Islet precursor cell (in vitro differentiated cells): ENCODE measurements at regions not wholly inside any gene's neighbourhood (a gene's known extent, or its start where the extent isn't known, plus 50 kb on each side); places are given as distances from the start of the nearest gene placed in this dataset.
"Not testable (repeated sequence)": the region's sequence is repeated elsewhere in the genome, so short reads cannot be mapped to it uniquely, and the experiment has no call there.

Experiments
- DNase-seq: peaks from one replicate; pipeline ENCODE4 v3.0.0-alpha.2; 2018

DNA sequence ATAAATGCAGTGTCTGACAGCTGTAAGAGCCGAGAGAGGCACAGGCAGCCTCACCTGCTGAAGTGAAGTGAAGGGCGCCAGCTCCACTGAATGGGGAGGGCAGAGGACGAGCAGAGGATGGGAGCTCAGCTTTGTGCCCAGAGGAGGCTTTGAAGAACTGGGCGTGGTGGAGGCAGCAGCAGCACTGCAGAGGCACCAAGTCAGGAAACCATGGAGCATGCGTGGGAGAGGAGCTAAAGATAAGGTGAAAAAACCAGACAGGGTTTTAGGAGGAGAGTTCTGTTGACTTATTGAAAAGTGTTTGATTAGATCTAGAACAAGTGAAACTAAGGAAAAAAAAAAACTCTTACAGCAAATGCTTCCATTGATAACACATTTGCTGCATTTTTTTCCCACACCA lies 216.4 kb downstream of the CXCL12 start:
- no peak for DNase-seq

DNA sequence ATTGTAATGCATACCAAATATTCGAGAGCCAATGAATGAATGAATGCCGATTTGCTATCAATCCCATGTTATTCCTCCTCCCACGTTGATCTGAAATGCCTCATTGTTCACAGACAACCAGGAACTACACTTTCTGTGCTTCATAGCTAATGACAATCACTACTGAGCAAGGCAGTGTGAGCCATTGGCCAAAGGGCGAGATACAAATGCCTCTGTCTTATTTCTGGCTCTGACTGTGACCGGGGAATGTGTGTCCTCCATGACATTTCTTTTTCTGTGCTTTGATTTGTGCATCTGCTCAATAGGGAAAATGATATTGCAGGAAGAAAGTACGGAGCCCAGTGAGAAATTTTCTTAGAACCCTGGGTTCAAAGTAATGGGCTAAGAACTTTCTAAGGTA lies 217.1 kb downstream of the CXCL12 start:
- no peak for DNase-seq

DNA sequence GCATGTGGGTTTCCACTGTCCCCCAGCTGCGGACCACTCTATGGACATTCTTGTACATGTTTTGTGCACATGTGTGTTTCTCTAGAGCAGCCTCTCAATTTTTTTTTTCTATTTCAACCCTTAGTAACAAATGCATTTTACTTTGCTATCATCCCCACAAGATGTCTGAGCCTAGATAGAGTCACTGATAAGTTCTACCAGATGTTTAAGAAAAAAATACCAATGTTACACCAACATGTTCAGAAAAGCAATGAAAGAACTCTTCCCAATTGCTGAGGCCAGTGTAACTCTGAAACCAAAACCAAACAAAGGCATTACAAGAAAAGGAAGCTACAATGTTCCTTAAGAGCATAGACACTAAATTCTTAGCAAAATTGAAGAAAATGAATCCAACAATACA lies 218.5 kb downstream of the CXCL12 start:
- DNase-seq = no peak

DNA sequence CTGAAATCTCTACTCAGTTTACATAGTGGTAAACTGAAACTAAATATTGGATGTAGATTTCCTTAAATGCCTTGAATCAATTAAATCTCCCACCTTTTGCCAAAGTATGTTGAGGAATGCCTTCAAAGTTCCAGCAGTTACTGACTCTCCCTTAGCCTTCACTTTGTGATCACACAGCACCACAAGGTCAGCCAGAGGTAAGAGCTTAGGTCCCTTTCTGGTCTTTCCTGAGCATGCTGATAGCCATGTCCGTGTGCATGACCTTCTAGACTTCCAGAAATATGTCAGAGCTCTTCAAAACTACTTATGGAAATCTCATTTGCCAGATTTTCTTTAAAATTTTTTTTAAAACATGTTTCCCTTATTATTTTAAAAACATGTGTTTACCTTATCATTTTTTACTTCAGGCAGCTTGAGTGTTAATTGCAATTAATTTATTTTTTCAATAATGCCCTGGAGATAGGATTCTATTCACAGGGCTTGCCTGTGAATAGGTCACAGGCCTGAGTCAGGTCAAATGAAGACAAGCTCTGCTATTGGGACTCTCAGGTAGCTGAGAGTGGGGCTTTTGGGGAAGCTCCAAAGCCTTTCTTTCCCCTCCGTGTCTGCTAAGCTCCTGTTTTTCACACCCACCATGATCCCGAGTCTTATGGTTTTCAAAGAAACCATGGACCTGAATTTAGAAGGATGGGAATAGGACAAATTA lies 220.5 kb downstream of the CXCL12 start:
- DNase-seq = no peak

DNA sequence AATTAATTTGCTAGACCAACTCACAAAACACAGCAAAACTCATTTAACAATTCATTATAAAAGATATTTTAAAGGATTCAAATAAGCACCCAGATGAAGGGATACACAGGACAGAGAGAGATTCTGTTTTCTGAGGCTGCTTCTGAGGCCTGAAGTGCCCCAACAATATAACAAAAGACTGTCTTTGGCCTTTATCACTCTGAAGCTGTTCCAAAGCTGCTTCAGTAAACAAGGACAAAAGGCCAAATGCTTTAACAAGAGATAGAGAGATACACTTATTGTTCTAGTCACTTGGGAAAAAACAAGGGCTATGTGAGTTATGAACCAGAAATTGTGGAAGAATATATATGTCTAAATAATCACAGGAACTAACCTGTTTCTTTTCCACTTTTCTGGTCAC lies 223.7 kb downstream of the CXCL12 start:
- DNase-seq = no peak

DNA sequence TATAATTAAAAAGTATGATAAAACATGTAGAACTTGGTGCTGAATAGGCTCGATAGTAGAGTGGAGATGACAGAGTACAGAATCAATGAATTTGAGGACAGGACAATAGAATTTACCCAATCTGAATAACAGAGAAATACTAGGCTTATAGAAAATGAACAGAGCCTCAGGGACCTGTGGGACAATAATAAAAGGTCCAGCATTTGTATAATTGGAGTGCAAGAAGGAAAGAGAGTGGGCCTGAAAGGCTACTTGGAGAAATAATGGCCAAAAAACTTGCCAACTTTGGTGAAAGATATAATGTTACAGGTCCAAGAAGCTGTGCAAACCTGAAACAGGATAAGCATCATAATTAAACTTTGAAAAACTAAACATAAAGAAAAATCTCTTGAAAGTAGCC lies 227.3 kb downstream of the CXCL12 start:
- DNase-seq = no peak

DNA sequence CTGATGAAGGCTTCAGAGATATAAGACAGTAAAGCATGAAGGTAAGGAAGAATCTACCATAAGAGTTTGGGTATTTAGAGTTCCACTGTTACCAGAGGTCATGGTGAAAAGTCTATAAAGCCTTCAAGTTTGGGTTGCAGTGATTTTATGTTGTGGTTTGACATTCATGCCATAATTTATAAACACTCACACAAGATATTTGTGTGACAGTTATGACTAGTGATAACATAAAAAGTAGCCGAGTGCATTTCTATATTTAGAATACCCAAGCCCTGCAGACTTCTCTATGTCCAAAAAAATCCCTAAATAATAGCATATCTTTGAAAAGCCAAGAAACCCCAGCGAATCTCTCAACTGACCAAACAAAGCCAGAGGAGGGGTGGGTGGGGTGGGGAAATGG lies 229.9 kb downstream of the CXCL12 start:
- DNase-seq = no peak

DNA sequence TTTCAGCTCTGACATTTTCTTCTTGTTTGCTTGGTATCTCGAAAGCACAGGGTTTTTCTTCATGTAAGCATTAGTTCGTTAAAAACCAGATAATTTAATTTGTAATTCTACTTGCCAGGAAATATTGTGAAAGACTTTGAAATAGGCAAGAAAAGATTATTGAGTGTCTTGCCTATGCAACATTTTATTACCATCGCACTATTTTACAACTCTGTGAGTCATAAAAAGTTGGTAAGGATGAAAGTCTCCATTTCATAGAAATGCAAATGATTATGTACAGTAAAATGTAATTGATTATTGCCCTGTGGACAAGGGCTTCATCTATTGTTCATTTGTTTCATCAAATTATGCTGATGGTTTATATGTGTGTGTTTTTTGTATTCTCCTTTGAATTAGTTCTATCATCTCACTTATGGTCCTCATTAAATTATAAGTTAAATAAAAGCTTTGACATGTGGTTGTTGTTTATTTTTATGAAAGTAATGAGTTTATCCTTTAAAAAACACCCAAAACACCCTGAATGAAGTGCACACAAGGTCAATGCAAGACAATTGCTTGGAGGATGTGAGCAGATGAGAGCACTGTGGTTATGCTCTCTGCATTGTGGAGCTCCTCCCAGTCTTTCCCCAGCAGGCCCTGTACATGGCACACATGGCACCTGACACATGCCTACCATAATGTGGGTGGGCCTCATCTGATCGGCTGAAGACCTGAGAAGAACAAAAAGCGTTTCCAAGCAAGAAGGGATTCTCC lies 230.8 kb downstream of the CXCL12 start:
- no peak for DNase-seq

DNA sequence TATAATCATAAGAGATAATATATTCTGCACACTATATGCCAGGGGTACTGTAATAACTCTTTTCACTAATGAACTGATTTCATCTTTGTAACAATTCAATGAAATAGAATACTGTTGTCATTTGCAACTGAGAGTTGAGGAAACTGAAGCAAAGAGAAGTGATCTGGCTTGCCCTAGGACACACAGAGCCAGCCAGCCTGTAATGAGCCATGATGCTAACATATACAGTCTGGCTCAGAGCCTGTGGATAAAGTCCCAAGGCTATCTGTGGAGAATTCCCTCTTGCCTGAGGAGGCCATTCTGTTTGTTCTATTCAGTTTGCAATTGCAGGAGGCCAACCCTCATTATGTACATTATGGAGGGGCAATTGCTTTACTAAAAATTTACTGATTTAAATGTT lies 241.3 kb downstream of the CXCL12 start:
- no peak for DNase-seq

DNA sequence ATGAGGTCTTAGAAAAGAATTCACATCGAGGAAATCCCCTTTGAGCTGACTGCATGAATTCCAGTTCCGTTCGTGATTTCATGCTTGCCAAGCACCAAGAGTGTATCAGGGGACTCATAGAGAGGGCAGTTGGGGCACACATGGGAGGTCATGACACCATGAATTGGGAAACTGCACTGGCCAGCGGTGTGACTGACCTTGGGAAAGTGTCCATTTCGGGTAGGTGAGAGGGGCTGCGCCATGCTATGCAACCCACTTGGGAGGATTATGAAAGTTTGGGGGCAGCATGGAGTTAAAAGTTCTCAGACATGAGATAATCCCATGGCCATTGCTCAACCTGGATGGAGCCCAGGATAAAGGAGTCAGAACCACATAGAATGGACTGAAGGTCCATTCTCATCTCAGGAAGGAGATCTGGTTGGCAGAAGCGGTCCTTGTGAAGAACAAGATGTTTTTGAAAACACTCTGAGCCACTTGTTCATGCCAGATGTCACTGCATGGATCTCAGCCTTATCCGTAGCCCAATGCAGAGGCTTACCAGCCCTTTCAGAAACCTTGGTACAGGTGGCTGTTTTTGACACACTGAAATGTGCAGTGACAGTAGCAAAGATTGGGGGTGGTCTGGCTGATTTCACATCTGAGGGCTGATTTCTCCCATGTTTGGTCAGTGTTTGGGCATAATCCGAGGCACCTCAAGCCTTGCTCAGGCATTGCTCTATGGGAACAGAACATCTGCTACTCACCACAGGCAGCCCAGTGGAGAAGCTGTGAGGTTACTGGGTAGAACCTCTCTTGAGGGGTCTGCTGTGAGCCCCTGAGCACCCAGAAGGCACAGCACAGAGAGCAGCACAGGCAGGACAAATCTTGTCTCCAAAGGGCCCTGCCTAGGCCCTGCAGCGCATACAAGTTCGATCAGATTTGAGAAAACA lies 252.3 kb downstream of the CXCL12 start:
- DNase-seq = no peak

DNA sequence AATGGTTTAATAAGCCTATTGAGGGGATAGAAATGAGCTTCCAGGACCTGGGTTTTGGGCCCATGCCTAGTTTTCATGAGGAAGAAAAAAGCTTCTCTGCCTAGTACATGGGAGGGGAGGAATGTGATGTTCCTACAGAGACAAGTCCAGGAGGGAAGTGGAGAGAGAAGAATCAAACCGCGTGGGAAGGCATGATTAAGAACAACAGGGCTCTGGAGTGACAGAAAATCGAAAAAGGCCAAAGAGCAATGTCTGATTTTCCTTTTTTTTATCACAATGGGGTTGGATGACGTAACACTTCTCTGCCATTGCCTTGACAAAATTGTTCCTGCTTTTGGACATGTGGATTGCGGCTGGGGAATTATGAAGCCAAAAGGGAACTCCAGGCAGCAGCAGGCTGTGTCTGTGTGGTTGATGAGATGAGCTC lies 258.6 kb downstream of the CXCL12 start:
- no peak for DNase-seq

DNA sequence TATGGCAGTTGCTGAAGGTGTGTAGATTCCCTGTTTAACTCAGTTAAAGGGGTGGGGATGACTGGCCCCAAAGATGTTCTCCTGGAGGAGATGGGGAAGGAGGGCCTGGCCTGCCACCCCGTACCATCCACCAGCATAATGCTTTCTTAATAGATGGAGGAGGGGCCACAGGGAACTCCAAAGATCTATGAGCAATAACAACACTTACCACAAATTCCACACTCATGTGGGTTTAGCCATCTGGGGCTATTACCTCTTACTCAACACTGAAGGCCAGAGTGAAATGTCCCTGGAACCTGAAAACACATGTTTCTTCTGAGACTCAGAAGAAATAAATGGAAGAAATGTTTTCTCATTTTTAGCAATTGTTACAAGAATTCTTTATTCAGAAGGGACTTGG lies 259.0 kb downstream of the CXCL12 start:
- DNase-seq = no peak

DNA sequence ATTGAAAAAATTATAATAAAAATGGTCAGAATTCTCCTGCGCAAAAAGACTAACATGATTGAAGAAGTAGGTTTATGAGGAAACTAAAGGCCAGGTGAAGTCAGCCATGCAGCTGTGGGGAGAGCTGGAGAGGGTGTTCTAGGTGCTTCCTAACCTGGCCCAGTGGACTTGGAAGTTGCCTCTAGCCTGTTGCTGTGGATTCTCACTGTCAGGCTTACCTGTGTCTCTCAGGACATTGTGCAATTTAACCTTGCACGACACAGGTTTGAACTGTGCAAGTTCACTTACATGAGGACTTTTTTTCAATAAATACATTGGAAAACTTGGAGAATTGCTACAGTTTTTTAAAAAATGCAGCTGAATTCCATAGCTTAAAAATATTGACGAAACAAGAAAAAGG lies 266.4 kb downstream of the CXCL12 start:
- DNase-seq = no peak

DNA sequence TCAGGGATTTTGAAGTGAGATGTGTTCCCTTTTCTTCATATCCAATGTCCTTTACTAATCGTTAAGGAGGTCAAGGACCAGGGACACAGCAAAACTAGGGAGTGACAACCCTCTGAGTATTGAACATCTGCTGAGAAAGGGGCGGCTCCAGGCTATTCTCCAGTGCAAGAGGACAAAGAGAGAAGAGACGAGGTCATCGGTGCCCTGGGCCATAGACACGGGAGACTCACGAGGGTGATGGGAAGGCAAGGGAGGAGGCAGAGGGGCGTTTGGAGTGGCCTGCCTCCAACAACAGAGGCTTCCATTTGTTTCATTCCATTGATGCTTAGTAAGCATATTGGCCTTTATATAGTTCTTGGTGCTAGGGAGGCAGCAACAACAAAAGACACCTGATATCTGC lies 268.4 kb downstream of the CXCL12 start:
- no peak for DNase-seq

DNA sequence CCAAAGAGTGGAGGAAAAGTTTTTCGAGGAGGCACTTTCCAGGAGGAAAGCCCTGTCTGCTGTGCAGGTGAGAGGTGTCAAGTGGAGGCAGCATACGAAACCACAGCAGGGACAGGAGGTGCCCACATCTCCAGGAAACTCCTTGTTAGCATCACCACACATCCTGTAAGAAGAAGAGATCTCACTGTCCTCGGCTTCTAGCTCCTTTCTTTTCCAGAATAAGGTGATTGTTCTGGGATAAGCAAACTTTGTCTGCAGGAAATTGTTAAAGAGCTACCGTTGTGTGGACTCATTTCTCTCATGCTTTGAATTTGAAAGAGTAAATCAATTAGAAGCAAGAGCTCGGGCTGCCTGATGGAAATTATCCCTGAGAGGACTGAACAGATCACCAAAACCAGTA lies 269.4 kb downstream of the CXCL12 start:
- DNase-seq = no peak

DNA sequence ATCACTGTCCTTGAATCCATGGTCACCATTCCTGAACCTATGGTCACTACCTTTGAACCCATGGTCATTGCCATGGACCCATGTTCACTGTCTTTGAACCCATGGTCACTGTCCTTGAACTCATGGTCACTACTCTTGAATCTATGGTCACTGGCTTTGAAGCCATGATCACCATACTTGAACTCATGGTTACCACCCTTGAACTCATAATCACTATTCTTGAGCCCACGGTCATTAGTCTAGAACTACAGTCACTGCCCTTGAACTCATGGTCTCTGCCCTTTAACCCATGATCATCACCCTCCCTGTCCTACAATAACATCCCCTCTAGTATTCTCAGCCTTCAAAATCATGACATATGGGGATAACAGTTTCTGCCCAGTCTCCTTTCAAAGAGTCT lies 270.5 kb downstream of the CXCL12 start:
- DNase-seq = no peak

DNA sequence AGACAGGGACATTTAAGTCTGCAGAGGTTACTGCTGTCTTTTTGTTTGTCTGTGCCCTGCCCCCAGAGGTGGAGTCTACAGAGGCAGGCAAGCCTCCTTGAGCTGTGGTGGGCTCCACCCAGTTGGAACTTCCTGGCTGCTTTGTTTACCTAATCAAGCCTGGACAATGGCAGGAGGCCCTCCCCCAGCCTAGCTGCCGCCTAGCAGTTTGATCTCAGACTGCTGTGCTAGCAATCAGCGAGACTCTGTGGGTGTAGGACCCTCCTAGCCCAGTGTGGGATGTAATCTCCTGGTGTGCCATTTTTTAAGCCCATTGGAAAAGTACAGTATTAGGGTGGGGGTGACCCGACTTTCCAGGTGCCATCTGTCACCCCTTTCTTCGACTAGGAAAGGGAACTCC lies 272.6 kb downstream of the CXCL12 start:
- DNase-seq = not testable (repeated sequence)

DNA sequence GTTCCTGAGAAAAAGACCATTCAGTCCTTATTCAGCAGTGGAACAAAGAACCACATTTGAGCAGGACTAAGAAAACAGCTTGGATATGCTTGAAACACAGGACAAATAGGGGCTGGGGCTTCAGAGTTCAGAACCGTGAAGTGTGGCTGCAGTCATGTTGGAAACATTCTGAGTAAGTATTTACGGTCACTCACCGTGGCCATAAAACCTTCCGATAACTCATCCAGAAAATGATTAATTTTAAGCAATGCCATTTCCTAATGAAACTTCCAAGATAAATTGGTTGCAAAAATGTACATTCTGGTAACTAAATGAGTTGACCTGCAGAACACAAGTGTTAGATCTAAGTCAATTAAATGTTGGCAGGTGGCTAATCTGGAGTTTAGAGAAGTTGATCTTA lies 279.2 kb downstream of the CXCL12 start:
- no peak for DNase-seq

DNA sequence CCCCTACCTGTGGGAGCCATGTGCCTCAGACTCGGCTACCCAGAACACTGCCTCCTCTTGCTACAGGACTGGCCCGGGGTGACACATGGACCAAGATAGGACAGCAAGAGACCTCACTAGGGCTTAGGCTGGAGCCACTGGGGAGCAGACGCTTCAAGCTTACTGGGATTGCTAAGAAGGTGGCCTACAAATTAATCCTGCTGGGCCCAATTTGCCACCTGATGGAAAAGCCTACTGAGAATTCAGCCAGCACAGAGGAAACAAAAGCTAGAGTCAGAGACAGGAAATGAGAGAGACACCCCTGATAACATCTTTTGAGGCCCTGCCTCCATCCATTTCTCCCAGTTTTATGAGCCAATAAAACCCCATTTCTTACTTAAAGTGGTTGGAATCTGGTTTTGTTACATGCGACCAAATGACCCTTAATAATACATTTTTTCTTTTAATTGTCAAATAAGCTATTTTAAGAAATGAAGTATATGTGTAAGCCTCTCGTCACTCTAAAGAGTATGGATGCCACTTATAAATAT lies 282.1 kb downstream of the CXCL12 start:
- DNase-seq = peak; percentile 78

DNA sequence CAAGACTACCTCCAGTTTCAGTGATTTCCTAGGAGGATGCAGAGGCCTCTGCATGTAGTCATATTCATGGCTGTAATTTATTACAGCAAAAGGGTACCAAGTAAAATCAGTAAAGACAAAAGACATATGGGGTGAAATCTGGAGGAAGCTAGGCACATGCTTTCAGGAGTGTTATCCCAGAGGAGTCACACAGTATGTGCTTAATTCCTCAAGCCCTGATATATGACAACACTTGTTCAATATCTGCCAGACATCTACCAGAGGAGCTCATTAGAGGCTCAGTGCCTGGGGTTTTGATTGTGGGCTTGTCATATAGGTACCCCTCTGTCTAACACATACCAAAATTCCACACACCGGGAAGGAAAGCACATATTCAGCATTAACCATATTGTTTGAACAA lies 283.8 kb downstream of the CXCL12 start:
- DNase-seq = no peak

DNA sequence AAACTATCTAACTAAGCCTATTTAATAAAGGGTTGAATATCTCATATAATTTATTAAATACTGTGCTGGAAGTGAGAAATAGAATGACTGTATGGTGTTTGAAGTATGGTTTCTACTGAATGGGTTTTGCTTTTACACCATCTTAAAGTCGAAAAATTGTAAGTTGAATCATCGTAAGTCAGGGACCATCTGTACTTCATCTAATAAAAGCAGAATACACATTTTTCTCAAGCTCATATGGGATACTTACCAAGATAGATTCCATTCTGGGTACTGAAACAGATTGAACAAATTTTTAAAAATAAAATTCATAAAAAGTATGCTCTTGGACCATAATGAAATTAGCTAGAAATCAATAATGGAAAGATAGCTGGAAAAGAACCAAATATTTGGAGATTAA lies 285.4 kb downstream of the CXCL12 start:
- DNase-seq = no peak

DNA sequence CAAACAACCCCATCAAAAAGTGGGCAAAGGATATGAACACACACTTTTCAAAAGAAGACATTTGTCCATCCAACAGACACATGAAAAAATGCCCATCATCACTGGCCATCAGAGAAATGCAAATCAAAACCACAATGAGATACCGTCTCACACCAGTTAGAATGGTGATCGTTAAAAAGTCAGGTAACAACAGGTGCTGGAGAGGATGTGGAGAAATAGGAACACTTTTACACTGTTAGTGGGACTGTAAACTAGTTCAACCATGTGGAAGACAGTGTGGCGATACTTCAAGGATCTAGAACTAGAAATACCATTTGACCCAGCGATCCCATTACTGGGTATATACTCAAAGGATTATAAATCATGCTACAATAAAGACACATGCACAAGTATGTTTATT lies 288.7 kb downstream of the CXCL12 start:
- not testable (repeated sequence) for DNase-seq

DNA sequence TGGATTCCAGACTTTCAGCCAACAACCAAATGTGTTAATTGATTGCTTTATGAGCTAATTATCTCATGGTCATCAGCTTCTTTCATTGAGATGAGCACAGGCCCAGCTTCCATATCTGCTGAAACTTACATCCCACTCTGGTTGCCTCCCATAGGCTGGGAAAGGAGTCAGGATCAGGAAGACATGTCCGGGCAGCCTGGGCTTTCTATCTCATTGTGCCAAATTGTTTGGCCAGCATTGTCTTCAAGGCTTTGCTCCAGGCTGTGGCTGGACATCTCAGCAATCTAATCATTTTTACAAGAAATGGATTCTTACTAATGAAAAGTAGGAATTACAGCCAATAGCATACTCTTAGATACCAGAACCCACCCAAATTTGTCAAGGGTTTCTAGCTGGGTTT lies 295.2 kb downstream of the CXCL12 start:
- DNase-seq = no peak
